Coronary artery (tissue), 2 donors: ENCODE measurements at regions not wholly inside any gene's neighbourhood (a gene's known extent, or its start where the extent isn't known, plus 50 kb on each side); places are given as distances from the start of the nearest gene placed in this dataset.

Source experiments
- DNase-seq: peaks from one replicate; pipeline ENCODE4 v3.0.0-alpha.2; 2017; ENCODE audit warnings: low spot score
- H3K27ac ChIP-seq, 2 donors: fragments of 200-600 bp; sonication (generic); one replicate each; pipeline ENCODE4 v1.5.1; 2016 to 2019
- H3K4me3 ChIP-seq: fragments of 200-600 bp; sonication (generic); 2 replicates; pipeline ENCODE4 v1.5.1; 2016; ENCODE audit warnings: mild to moderate bottlenecking, moderate library complexity
- TF ChIP-seq, protein P1 (sequence below): fragments of 200-600 bp; sonication (generic); IDR thresholded peaks from one replicate; pipeline ENCODE4 v1.5.1; 2019; ENCODE audit warnings: antibody characterized with exemption

DNA sequence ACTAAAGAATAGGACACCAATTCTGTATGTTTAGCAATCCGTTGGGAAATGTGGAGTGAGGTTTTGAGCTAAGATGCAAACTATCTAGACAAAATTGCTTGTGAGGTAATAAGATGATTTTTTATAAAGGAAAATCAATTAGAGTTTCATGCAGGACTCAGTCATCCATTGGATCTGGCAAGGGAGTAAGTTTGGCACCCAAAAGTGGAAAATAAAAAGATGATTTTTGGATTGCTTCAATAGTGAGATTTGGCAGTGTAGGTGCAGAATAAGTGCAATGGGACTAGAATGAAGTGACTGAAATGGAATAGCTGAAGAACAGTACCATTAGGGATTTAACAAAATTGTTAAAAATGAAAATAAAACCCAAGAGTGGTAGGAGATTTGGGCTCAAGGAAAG lies 290.5 kb upstream of the EPHA5 start:
- no peak for DNase-seq
- TF ChIP-seq, protein P1, sequence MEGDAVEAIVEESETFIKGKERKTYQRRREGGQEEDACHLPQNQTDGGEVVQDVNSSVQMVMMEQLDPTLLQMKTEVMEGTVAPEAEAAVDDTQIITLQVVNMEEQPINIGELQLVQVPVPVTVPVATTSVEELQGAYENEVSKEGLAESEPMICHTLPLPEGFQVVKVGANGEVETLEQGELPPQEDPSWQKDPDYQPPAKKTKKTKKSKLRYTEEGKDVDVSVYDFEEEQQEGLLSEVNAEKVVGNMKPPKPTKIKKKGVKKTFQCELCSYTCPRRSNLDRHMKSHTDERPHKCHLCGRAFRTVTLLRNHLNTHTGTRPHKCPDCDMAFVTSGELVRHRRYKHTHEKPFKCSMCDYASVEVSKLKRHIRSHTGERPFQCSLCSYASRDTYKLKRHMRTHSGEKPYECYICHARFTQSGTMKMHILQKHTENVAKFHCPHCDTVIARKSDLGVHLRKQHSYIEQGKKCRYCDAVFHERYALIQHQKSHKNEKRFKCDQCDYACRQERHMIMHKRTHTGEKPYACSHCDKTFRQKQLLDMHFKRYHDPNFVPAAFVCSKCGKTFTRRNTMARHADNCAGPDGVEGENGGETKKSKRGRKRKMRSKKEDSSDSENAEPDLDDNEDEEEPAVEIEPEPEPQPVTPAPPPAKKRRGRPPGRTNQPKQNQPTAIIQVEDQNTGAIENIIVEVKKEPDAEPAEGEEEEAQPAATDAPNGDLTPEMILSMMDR = no peak
- Histone ChIP-seq H3K27ac (no peak overlapping the region), H3K4me3 (no peak overlapping the region)

DNA sequence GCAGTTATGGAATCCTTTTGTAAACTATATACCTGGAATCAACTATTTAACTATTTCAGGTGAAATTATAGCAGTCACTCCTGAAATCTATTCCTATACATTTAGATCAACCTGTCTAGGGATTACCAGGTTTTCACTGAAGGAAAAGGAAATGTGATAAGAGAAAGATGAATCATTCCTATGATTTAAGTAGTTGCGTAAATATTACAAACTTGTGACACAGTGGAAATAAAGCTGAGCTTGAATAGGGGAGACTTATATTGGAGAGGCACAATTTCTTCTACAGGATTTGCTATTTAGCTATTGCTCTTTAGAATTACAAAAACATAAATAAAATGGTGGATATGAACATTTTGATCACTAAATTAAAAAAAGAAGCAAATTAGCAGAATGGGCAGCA lies 284.1 kb upstream of the EPHA5 start:
- H3K27ac ChIP-seq = no peak overlapping the region
- TF ChIP-seq, protein P1 = no peak
- no peak for DNase-seq

DNA sequence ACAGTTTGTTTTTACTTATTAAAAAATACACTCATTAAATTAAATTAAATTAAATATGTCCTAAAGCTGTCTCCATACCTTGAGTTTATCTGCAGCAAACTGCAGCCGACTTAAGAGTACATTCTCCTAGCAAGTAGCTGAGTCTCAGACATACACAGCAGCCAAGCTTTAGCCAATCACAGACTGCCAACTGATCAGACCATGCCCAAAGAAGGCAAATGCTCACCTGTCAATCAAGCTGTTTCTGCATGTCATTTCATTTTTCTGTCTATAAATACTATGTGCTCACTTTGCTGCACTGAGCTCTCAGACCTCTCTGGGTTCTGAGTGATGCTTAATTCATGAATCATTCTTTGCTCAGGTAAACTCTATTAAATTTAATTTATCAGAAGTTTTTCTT lies 280.9 kb upstream of the EPHA5 start:
- TF ChIP-seq, protein P1 = no peak
- Histone ChIP-seq H3K27ac (no peak overlapping the region), H3K4me3 (no peak overlapping the region)
- DNase-seq = no peak

More for the DNA sequence above, 284.1 kb upstream of the EPHA5 start:
- H3K4me3 ChIP-seq = no peak overlapping the region

DNA sequence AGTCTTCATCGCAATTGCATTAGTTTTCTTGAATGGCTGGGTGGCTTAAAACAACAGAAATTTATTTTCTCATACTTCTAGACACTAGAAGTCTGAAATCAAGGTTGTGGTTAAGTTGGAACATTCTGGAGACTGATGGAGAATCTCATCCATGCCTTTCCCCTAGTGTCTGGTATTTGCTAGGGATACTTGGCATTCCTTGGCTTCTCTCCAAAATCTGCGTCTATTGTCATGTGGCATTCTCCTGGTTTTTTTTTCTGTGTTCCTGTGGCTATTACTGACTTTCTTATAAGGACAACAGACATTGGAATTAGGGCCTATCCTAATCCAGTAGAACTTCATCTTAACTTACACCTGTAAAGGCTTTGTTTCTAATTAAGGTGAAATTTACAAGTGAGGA lies 272.8 kb upstream of the EPHA5 start:
- H3K4me3 ChIP-seq = no peak overlapping the region
- TF ChIP-seq, protein P1 = no peak
- no peak for DNase-seq
- H3K27ac ChIP-seq = no peak overlapping the region

DNA sequence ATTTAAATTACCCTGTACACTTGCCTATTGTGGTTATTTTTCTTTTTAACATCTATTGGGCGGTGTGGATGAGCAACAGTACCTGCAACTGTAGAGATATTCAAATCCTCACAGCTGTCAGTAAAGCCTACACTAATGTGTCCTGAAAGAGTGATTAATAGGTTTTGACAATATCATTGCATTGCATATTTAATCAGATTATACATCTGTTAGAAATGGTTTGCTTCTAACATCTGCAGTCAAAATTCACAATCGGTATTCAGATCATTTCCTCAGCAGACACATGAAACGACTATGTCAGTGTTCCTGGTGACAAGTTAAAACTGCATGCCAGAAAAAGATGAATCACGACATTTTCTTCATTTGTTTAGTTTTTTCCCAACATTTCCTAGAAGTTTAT lies 254.6 kb upstream of the EPHA5 start:
- H3K4me3 ChIP-seq = no peak overlapping the region
- TF ChIP-seq, protein P1 = no peak
- no peak overlapping the region for H3K27ac ChIP-seq
- no peak for DNase-seq

DNA sequence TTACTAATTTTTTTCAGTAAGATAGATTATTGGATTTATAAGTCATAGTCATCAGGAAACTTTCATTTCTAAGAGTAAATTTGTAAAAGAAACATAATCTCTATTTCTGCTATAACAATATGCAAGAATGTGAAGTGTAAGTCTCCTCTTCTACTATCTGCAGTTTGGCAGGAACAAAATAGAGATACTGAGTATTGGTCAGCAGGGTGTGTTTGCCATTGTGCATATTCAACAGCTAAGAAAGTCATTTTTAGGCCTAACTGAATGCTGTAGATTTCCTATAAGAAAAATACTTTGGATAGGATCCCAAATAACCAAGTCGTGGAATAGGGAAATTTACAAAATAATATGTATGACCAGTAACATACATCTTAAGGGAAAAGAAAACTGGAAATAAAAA lies 253.3 kb upstream of the EPHA5 start:
- Histone ChIP-seq H3K4me3 (no peak overlapping the region), H3K27ac (no peak overlapping the region)
- TF ChIP-seq, protein P1 = no peak
- no peak for DNase-seq

DNA sequence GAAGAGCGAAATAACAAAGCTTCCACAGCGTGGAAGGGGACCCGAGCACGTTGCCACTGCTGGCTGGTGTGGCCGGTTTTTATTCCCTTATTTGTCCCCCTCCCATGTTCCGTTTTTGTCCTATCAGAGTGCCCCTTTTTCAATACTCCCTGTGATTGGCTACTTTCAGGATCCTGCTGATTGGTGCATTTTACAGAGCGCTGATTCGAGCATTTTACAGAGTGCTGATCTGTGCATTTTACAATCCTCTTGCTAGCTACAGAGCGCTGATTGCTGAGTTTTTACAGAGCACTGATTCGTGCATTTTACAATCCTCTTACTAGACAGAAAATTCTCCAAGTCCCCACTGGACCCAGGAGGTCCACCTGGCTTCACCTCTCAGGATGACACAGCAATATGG lies 250.9 kb upstream of the EPHA5 start:
- Histone ChIP-seq H3K4me3 (no peak overlapping the region), H3K27ac (no peak overlapping the region)
- TF ChIP-seq, protein P1 = no peak
- DNase-seq = no peak
